Hematopoietic multipotent progenitor cell treated with erythropoietin and hydrocortisone succinate and interleukin-3 and kit ligand, for 17 days (in vitro differentiated cells): ENCODE measurements at regions not wholly inside any gene's neighbourhood (a gene's known extent, or its start where the extent isn't known, plus 50 kb on each side); places are given as distances from the start of the nearest gene placed in this dataset.

ENCODE experiments used
- DNase-seq: peaks from one replicate; pipeline ENCODE4 v3.0.0-alpha.2; 2015; ENCODE audit warnings: low spot score

GRCh38 chr21:41565550-41565949 is 57.6 kb upstream of the TMPRSS2 start:
- DNase-seq: no peak

GRCh38 chr21:41564871-41565274 is 56.9 kb upstream of the TMPRSS2 start:
- DNase-seq: no peak

- DNase-seq: no peak
Measured at GRCh38 chr21:41562101-41563000, 54.4 kb upstream of the TMPRSS2 start.

- no peak for DNase-seq
Measured at GRCh38 chr21:41561701-41562100, 53.7 kb upstream of the TMPRSS2 start.

- DNase-seq: no peak
Measured at GRCh38 chr21:41560661-41561158, 52.8 kb upstream of the TMPRSS2 start.

- no peak for DNase-seq
Measured at GRCh38 chr21:41559658-41560631, 52.0 kb upstream of the TMPRSS2 start.

- DNase-seq: no peak
Measured at GRCh38 chr21:41558842-41559241, 50.9 kb upstream of the TMPRSS2 start.

- no peak for DNase-seq
Measured at GRCh38 chr21:41557884-41558283, 49.9 kb upstream of the TMPRSS2 start.
